Psoas muscle (tissue), 7 donors: ENCODE measurements at regions not wholly inside any gene's neighbourhood (a gene's known extent, or its start where the extent isn't known, plus 50 kb on each side); places are given as distances from the start of the nearest gene placed in this dataset.

ENCODE experiments used
- ATAC-seq, 4 donors: fragments of 200-7000 bp; cut with Tn5 transposase; one replicate each; pipeline ENCODE4 v1.9.1; 2020; ENCODE audit warnings: moderate library complexity in 3 of 4, mild to moderate bottlenecking in 2 of 4
- DNase-seq, 2 donors: peaks; one replicate each; pipeline ENCODE4 v3.0.0-alpha.2; 2020
- H3K27ac ChIP-seq: fragments of 200-600 bp; one replicate; pipeline ENCODE4 v1.8.0; 2022
- H3K27me3 ChIP-seq, 3 donors: fragments of 200-600 bp in 1 of 3; one replicate each; pipeline versions ENCODE4 v1.6.1 to v1.8.0; 2013 to 2022; ENCODE audit warnings: low read length in 2 of 3, mild to moderate bottlenecking in 2 of 3, moderate library complexity in 1 of 3; ENCODE audit not compliant: insufficient read depth in 3 of 3
- H3K36me3 ChIP-seq, 2 donors: fragments of 200-600 bp in 1 of 2; one replicate each; pipeline versions ENCODE4 v1.6.1 to v1.8.0; 2013 to 2022; ENCODE audit warnings: low read depth in 1 of 2, mild to moderate bottlenecking in 1 of 2, moderate library complexity in 1 of 2; ENCODE audit not compliant: insufficient read depth in 1 of 2
- H3K4me1 ChIP-seq: fragments of 200-600 bp; one replicate; pipeline ENCODE4 v1.8.0; 2022
- H3K4me3 ChIP-seq: fragments of 200-600 bp; one replicate; pipeline ENCODE4 v1.8.0; 2022; ENCODE audit warnings: mild to moderate bottlenecking
- H3K9me3 ChIP-seq: fragments of 200-600 bp; one replicate; pipeline ENCODE4 v1.8.0; 2022
- CTCF ChIP-seq: fragments of 200-600 bp; IDR thresholded peaks from one replicate; pipeline ENCODE4 v1.8.0; 2022; ENCODE audit warnings: antibody characterized with exemption
- WGBS, 3 donors: extraction: QIAGEN DNeasy Blood & Tissue Kit; methylation state at CpG; one replicate each; pipeline versions ENCODE4 v1.1.6 to v1.1.7; 2013; 5-methylcytosine and 5-hydroxymethylcytosine counted together
- intact Hi-C, 2 donors: fragments of 100-400 bp; cut with DNase I; formaldehyde crosslinking; loops; one replicate each; pipeline versions ENCODE4 v1.11.0 to v1.14.2; 2022
- donor health status: healthy with polysubstance abuse.
- donor health status: DM: no; HTN: no; CAD: no; lungs with moderate emphysema.
- donor health status: Bipolar disorder and iron deficiency.
- donor health status: healthy.
- donor health status: DM: yes; HTN: yes; CAD: no.
- donor health status: DM: no; HTN: no; CAD: no.
- donor health status: DM: yes; HTN: yes; CAD: no.

GRCh38 chr4:10741961-10742699, 57.6 kb upstream of the CLNK start:
- TF ChIP-seq CTCF, result no peak
- Histone ChIP-seq H3K36me3 (no peaks in the 10 kb centered on the region), H3K27me3 (no peaks in the 10 kb centered on the region), H3K27ac (no peak overlapping the region), H3K9me3 (no peaks in the 10 kb centered on the region), H3K4me1 (no peaks in the 10 kb centered on the region), H3K4me3 (no peak overlapping the region)
- intact Hi-C loops, result no loop called here
- 72 to 91% (median 83%) methylated on average over 1 of the region's 1 CpG for WGBS, 3 donors
- ATAC-seq, result no peak
- DNase-seq, result no peak

- no peak overlapping the region for H3K27ac ChIP-seq
- no peaks in the 10 kb centered on the region for H3K4me1 ChIP-seq
- DNase-seq, result no peak
- no peaks in the 10 kb centered on the region for H3K9me3 ChIP-seq
- intact Hi-C loops, result no loop called here
- 70 to 75% (median 71%) methylated on average over 4 of the region's 4 CpGs for WGBS, 3 donors
- no peak for TF ChIP-seq CTCF
- H3K27me3 ChIP-seq, result no peaks in the 10 kb centered on the region
- no peak overlapping the region for H3K4me3 ChIP-seq
- H3K36me3 ChIP-seq, result no peaks in the 10 kb centered on the region
- ATAC-seq, result no peak
Measured at GRCh38 chr4:10740891-10741620, 56.5 kb upstream of the CLNK start.

- WGBS, 3 donors, result 93 to 97% (median 95%) methylated on average over 1 of the region's 1 CpG
- Histone ChIP-seq H3K36me3 (no peaks in the 10 kb centered on the region), H3K27me3 (no peaks in the 10 kb centered on the region), H3K9me3 (no peaks in the 10 kb centered on the region), H3K4me3 (no peak overlapping the region), H3K27ac (no peak overlapping the region), H3K4me1 (no peaks in the 10 kb centered on the region)
- no peak for DNase-seq
- intact Hi-C loops, result no loop called here
- no peak for ATAC-seq
- no peak for TF ChIP-seq CTCF
Measured at GRCh38 chr4:10740251-10740650, 55.7 kb upstream of the CLNK start.

- 55 to 67% (median 67%) methylated on average over 5 of the region's 5 CpGs for WGBS, 3 donors
- no peaks in the 10 kb centered on the region for H3K36me3 ChIP-seq
- H3K9me3 ChIP-seq, result no peaks in the 10 kb centered on the region
- H3K4me3 ChIP-seq, result no peak overlapping the region
- H3K4me1 ChIP-seq, result no peaks in the 10 kb centered on the region
- H3K27me3 ChIP-seq, result no peaks in the 10 kb centered on the region
- no peak for DNase-seq
- ATAC-seq, result no peak
- TF ChIP-seq CTCF, result no peak
- H3K27ac ChIP-seq, result no peak overlapping the region
- intact Hi-C loops, result no loop called here
Measured at GRCh38 chr4:10738826-10739489, 54.4 kb upstream of the CLNK start.
